GM23338 (cell line): ENCODE measurements at regions not wholly inside any gene's neighbourhood (a gene's known extent, or its start where the extent isn't known, plus 50 kb on each side); places are given as distances from the start of the nearest gene placed in this dataset.

ENCODE experiments used
- ATAC-seq: fragments of 200-7000 bp; cut with Tn5 transposase; 3 replicates; pipeline ENCODE4 v1.9.1; 2020
- DNase-seq: peaks from one replicate; pipeline ENCODE4 v3.0.0-alpha.2; 2015; ENCODE audit warnings: low spot score
- H2AFZ ChIP-seq: fragments of 200-600 bp; sonication (generic); 2 replicates; pipeline ENCODE4 v1.8.0; 2016; ENCODE audit warnings: antibody characterized with exemption, mild to moderate bottlenecking, moderate library complexity
- H3F3A ChIP-seq: fragments of 200-600 bp; sonication (generic); replicated peaks from 2 replicates; pipeline ENCODE4 v1.8.0; 2017; ENCODE audit warnings: antibody characterized with exemption, mixed run types, low read depth
- H3K27ac ChIP-seq: fragments of 200-600 bp; sonication (generic); 2 replicates; pipeline ENCODE4 v1.6.1; 2016; ENCODE audit warnings: low read depth
- H3K27me3 ChIP-seq: fragments of 200-600 bp; sonication (generic); 2 replicates; pipeline ENCODE4 v1.8.0; 2016; ENCODE audit warnings: mild to moderate bottlenecking, mixed run types, moderate library complexity; ENCODE audit not compliant: insufficient read depth
- H3K36me3 ChIP-seq: fragments of 200-600 bp; sonication (generic); 2 replicates; pipeline ENCODE4 v1.8.0; 2016; ENCODE audit warnings: mild to moderate bottlenecking; ENCODE audit not compliant: insufficient read depth
- H3K4me1 ChIP-seq: fragments of 200-600 bp; sonication (generic); 2 replicates; pipeline ENCODE4 v1.8.0; 2016; ENCODE audit warnings: mild to moderate bottlenecking, moderate library complexity; ENCODE audit not compliant: insufficient read depth
- H3K4me2 ChIP-seq: fragments of 200-600 bp; sonication (generic); 2 replicates; pipeline ENCODE4 v1.7.1; 2017; ENCODE audit warnings: mixed run types
- H3K4me3 ChIP-seq: fragments of 200-600 bp; sonication (generic); 2 replicates; pipeline ENCODE4 v1.6.1; 2016; ENCODE audit warnings: mixed run types
- H3K79me2 ChIP-seq: fragments of 200-600 bp; sonication (generic); replicated peaks from 2 replicates; pipeline ENCODE4 v1.8.0; 2017; ENCODE audit warnings: mild to moderate bottlenecking; ENCODE audit not compliant: insufficient read depth
- H3K9me2 ChIP-seq: fragments of 200-600 bp; sonication (generic); 2 replicates; pipeline ENCODE4 v1.8.0; 2017; ENCODE audit not compliant: insufficient read depth
- H4K20me1 ChIP-seq: fragments of 200-600 bp; sonication (generic); replicated peaks from 2 replicates; pipeline ENCODE4 v1.8.0; 2017; ENCODE audit warnings: mild to moderate bottlenecking; ENCODE audit not compliant: insufficient read depth
- H3K27ac Mint-ChIP-seq: 2 replicates; pipeline ENCODE4 v1.8.0; 2020; ENCODE audit warnings: inconsistent platforms, mild to moderate bottlenecking, moderate library complexity, mixed read lengths
- H3K27me3 Mint-ChIP-seq: 3 replicates; pipeline ENCODE4 v1.8.0; 2022; ENCODE audit warnings: low read depth, mild to moderate bottlenecking, moderate library complexity, mixed read lengths, inconsistent platforms; ENCODE audit not compliant: insufficient read depth, poor library complexity
- H3K36me3 Mint-ChIP-seq: 3 replicates; pipeline ENCODE4 v1.8.0; 2021; ENCODE audit warnings: low read depth, mild to moderate bottlenecking, inconsistent platforms, moderate library complexity, mixed read lengths
- H3K4me1 Mint-ChIP-seq: 3 replicates; pipeline ENCODE4 v1.8.0; 2020; ENCODE audit warnings: mild to moderate bottlenecking, inconsistent platforms, mixed read lengths
- H3K4me3 Mint-ChIP-seq: 3 replicates; pipeline ENCODE4 v1.8.0; 2021; ENCODE audit warnings: moderate library complexity, mild to moderate bottlenecking, inconsistent platforms, mixed read lengths
- H3K9me3 Mint-ChIP-seq: 3 replicates; pipeline ENCODE4 v1.8.0; 2020; ENCODE audit warnings: moderate library complexity, mild to moderate bottlenecking, inconsistent platforms, mixed read lengths
- CREB1 ChIP-seq: fragments of 250-450 bp; sonication (Bioruptor Pico); IDR thresholded peaks from 2 replicates; pipeline ENCODE4 v1.5.0; 2020; ENCODE audit warnings: low read depth, mild to moderate bottlenecking, moderate library complexity
- CTCF ChIP-seq, 2 experiments: fragments of 200-600 bp in 1 of 2; sonication (generic) in 1 of 2; conservative IDR thresholded peaks; 2 replicates each; pipeline versions ENCODE4 v1.5.1 to v1.6.1; 2016 to 2017; ENCODE audit warnings: antibody characterized with exemption in 2 of 2, low read depth in 2 of 2, mild to moderate bottlenecking in 2 of 2, moderate library complexity in 1 of 2
- EZH2 ChIP-seq: fragments of 200-600 bp; sonication (generic); IDR thresholded peaks from one replicate; pipeline ENCODE4 v1.8.0; 2017; ENCODE audit warnings: antibody characterized with exemption, mild to moderate bottlenecking, low read depth; ENCODE audit not compliant: unreplicated experiment
- JUNB ChIP-seq: IDR thresholded peaks from one replicate; pipeline ENCODE4 v1.6.1; 2016; ENCODE audit warnings: antibody characterized with exemption; ENCODE audit not compliant: unreplicated experiment
- POLR2AphosphoS5 ChIP-seq: IDR thresholded peaks from 2 replicates; pipeline ENCODE4 v1.6.1; 2016; ENCODE audit warnings: antibody characterized with exemption, low read depth
- REST ChIP-seq: IDR thresholded peaks from one replicate; pipeline ENCODE4 v1.6.1; 2018; ENCODE audit warnings: antibody characterized with exemption; ENCODE audit not compliant: unreplicated experiment
- STAT1 ChIP-seq: IDR thresholded peaks from one replicate; pipeline ENCODE4 v1.6.1; 2016; ENCODE audit warnings: antibody characterized with exemption; ENCODE audit not compliant: unreplicated experiment
- ZNF462 ChIP-seq: fragments of 250-450 bp; sonication (Bioruptor Pico); IDR thresholded peaks from 2 replicates; pipeline ENCODE4 v1.5.0; 2020; ENCODE audit warnings: mild to moderate bottlenecking, moderate library complexity

- Histone ChIP-seq H3K36me3 (no peaks in the 10 kb centered on the region), H3K27ac (no peak overlapping the region), H3F3A (no peaks in the 10 kb centered on the region), H3K4me1 (no peaks in the 10 kb centered on the region; the same call in 1 of the 2 replicates), H3K4me2 (no peak overlapping the region), H4K20me1 (no peaks in the 10 kb centered on the region), H3K27me3 (no peaks in the 10 kb centered on the region), H2AFZ (no peak overlapping the region), H3K9me2 (no peaks in the 10 kb centered on the region), H3K4me3 (no peak overlapping the region), H3K79me2 (no peaks in the 10 kb centered on the region)
- H3K27ac Mint-ChIP-seq = no peak overlapping the region
- H3K4me3 Mint-ChIP-seq = no peak overlapping the region
- no peaks in the 10 kb centered on the region for H3K36me3 Mint-ChIP-seq
- TF ChIP-seq STAT1 (no peak), CTCF (conservative IDR thresholded peaks at IDR 0.05; ENCODE audit: low read depth in 2 of 2) (no peak), REST (no peak), JUNB (no peak)
- ATAC-seq (no peak), DNase-seq (no peak)
- H3K4me1 Mint-ChIP-seq = peaks cover 3% of the 10 kb centered on the region
- no peaks in the 10 kb centered on the region for H3K27me3 Mint-ChIP-seq
- no peaks in the 10 kb centered on the region for H3K9me3 Mint-ChIP-seq
Measured at GRCh38 chr18:60122339-60122738, 222.5 kb downstream of the PMAIP1 start.

- Histone ChIP-seq H3K4me3 (no peak overlapping the region), H3K27me3 (no peaks in the 10 kb centered on the region), H2AFZ (no peak overlapping the region), H3K4me2 (no peak overlapping the region), H3F3A (no peaks in the 10 kb centered on the region), H3K36me3 (no peaks in the 10 kb centered on the region), H3K79me2 (no peaks in the 10 kb centered on the region), H3K9me2 (no peaks in the 10 kb centered on the region), H4K20me1 (no peaks in the 10 kb centered on the region), H3K27ac (no peak overlapping the region), H3K4me1 (no peaks in the 10 kb centered on the region; the same call in 1 of the 2 replicates)
- no peak overlapping the region for H3K27ac Mint-ChIP-seq
- no peak for ATAC-seq
- H3K4me1 Mint-ChIP-seq = peaks cover 9% of the 10 kb centered on the region
- no peak for DNase-seq
- no peaks in the 10 kb centered on the region for H3K36me3 Mint-ChIP-seq
- no peaks in the 10 kb centered on the region for H3K9me3 Mint-ChIP-seq
- H3K4me3 Mint-ChIP-seq = no peak overlapping the region
- no peaks in the 10 kb centered on the region for H3K27me3 Mint-ChIP-seq
- TF ChIP-seq CREB1 (CRISPR knock-in tag) (no peak), JUNB (no peak), POLR2AphosphoS5 (no peak), CTCF (conservative IDR thresholded peaks at IDR 0.05; ENCODE audit: low read depth in 2 of 2) (no peak), EZH2 (no peak), ZNF462 (no peak)
Measured at GRCh38 chr18:60120231-60120750, 220.5 kb downstream of the PMAIP1 start.
